ENCODE measurements at regions not wholly inside any gene's neighbourhood (a gene's known extent, or its start where the extent isn't known, plus 50 kb on each side); places are given as distances from the start of the nearest gene placed in this dataset.

DNA sequence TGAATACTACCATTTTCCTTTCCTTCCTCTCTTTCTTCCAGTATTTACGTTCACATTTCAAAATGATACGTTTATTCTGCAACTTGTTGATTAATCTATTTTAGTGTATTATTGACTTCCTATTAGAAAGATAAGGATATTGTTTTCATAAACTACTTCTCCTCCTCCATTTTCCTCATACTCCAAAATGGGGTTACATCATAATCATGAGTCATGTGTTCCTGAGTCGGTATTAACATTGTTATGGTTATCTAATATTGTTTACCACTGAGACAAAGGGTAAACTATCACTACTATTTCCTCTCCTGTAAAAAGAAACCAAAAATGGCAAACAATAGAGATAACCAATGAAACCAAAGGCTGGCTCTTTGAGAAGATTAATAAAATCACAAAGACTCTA, 126.5 kb upstream of the CDYL start:
- Mint-ChIP-seq H3K4me3 (no peak overlapping the region), H3K4me1 (peaks cover 0 to 6% (median 6%) of the 10 kb centered on the region in 4 donors), H3K27me3 (peaks cover 38% of the 10 kb centered on the region), H3K9me3 (peaks cover 0 to 6% (median 0%) of the 10 kb centered on the region in 7 donors), H3K36me3 (no peaks in the 10 kb centered on the region), H3K27ac (no peak overlapping the region)
- Histone ChIP-seq H3K4me3 (ENCODE audit: low read depth, low read length) (no peak overlapping the region), H3K4me1 (ENCODE audit: control insufficient read depth, insufficient read depth, low read length, poor library complexity, severe bottlenecking) (peaks cover 4% of the 10 kb centered on the region), H3K36me3 (ENCODE audit: control insufficient read depth, insufficient read depth, low read length) (no peaks in the 10 kb centered on the region), H3K27me3 (ENCODE audit: control insufficient read depth, insufficient read depth, low read length) (peaks cover 11% of the 10 kb centered on the region), H3K9me3 (ENCODE audit: control insufficient read depth in 2 of 2, low read length in 2 of 2) (no peaks in the 10 kb centered on the region), H3K27ac (ENCODE audit: insufficient read depth, low read length, poor library complexity, severe bottlenecking) (no peak overlapping the region)
- ATAC-seq (ENCODE audit: low read depth in 2 of 2) (no peak), DNase-seq (no peak)

DNA sequence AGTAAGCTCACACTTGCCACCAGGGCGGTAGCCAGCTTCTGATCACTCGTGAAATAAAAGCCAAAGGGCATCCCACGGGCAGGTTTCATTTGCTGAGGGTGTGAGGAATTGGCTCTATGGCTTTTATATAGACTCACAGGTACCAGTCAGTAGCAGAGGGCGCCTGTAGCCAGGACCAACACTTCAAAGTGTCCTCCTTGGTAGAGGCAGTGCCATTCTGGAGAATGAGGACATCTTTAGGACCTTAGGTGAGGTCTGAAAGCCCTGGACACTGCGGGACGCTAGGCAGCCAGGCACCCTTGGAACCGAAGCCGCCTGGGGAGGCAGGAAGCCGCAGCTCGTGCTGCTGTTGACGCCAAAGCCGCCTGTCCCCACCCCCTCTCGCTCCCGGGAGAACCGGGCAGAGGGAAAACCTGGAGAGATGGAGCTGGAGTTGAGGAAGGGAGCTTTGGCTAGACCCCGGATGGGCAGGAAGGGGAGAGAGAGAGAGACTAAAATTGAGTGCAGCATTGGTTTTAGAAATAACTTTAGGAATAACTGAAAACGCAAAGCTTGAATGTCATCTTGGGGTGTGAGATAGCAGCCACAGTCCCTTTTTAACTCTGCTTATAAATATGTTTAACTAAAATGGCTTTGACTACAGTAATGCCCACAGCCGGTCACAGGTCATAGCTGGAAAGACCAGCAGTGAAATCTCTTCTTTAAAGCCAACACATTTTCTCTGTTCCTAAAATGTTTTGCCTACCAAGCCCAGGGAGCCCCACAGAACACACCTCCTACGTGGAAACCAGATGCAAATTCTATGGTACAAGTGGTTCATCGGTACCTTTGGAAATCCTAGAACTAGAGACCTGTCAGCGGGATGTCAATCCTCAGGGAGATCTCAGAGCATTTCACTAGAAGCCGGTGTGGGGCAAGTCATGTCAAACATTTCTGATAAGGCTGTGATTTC, 128.5 kb upstream of the CDYL start:
- Mint-ChIP-seq H3K27me3 (peaks cover 34% of the 10 kb centered on the region), H3K4me1 (peaks cover 0 to 6% (median 6%) of the 10 kb centered on the region in 4 donors), H3K36me3 (no peaks in the 10 kb centered on the region), H3K27ac (no peak overlapping the region), H3K4me3 (peak overlapping the region in 2 of 4 donors; percentile 48 to 66), H3K9me3 (peaks cover 0 to 5% (median 0%) of the 10 kb centered on the region in 7 donors)
- H3K36me3 ChIP-seq (ENCODE audit: control insufficient read depth, insufficient read depth, low read length): no peaks in the 10 kb centered on the region
- H3K9me3 ChIP-seq (ENCODE audit: control insufficient read depth in 2 of 2, low read length in 2 of 2): no peaks in the 10 kb centered on the region
- peak in 1 of 3 donors; percentile 20 for DNase-seq
- H3K4me1 ChIP-seq (ENCODE audit: control insufficient read depth, insufficient read depth, low read length, poor library complexity, severe bottlenecking): peaks cover 4% of the 10 kb centered on the region
- no peak overlapping the region for H3K4me3 ChIP-seq (ENCODE audit: low read depth, low read length)
- H3K27ac ChIP-seq (ENCODE audit: insufficient read depth, low read length, poor library complexity, severe bottlenecking): no peak overlapping the region
- ATAC-seq (ENCODE audit: low read depth in 2 of 2): no peak
- peaks cover 15% of the 10 kb centered on the region for H3K27me3 ChIP-seq (ENCODE audit: control insufficient read depth, insufficient read depth, low read length)

DNA sequence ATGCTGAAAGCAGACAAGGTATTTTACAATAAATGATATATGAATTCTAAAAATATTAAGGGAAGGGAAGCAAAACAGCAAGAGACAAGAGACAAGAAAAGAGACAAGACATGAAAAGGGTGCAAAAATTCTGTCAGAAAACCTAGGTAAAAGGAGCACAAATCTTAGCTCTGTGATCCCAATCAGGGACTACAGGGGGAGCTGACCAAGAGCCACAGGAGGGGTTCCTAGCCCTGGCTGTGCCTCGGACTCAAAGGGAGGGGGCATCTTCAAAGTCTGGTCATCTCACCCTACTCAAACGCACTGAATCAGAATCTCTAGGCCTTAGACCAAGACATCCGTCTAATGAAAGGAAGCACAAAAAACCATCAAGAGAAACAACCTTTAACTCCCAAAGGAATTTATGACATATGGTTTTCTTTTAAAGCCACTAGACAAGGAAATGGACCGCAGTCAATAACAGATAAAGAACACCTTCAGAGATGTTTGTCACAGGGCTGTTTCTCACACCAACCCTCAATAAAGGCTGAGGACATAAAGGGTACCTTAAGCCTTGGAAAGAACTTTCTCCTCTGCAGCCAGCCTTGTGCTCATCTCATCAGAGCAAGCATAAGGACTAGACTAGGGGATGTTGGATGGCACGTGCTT, 130.4 kb upstream of the CDYL start:
- Mint-ChIP-seq H3K9me3 (no peaks in the 10 kb centered on the region), H3K27ac (no peak overlapping the region), H3K27me3 (peaks cover 40% of the 10 kb centered on the region), H3K36me3 (no peaks in the 10 kb centered on the region), H3K4me1 (peaks cover 0 to 6% (median 6%) of the 10 kb centered on the region in 4 donors), H3K4me3 (no peak overlapping the region)
- Histone ChIP-seq H3K9me3 (ENCODE audit: control insufficient read depth in 2 of 2, low read length in 2 of 2) (no peaks in the 10 kb centered on the region), H3K27ac (ENCODE audit: insufficient read depth, low read length, poor library complexity, severe bottlenecking) (no peak overlapping the region), H3K4me3 (ENCODE audit: low read depth, low read length) (no peak overlapping the region), H3K4me1 (ENCODE audit: control insufficient read depth, insufficient read depth, low read length, poor library complexity, severe bottlenecking) (peaks cover 4% of the 10 kb centered on the region), H3K36me3 (ENCODE audit: control insufficient read depth, insufficient read depth, low read length) (no peaks in the 10 kb centered on the region), H3K27me3 (ENCODE audit: control insufficient read depth, insufficient read depth, low read length) (peaks cover 15% of the 10 kb centered on the region)
- ATAC-seq (ENCODE audit: low read depth in 2 of 2) (no peak), DNase-seq (no peak)

DNA sequence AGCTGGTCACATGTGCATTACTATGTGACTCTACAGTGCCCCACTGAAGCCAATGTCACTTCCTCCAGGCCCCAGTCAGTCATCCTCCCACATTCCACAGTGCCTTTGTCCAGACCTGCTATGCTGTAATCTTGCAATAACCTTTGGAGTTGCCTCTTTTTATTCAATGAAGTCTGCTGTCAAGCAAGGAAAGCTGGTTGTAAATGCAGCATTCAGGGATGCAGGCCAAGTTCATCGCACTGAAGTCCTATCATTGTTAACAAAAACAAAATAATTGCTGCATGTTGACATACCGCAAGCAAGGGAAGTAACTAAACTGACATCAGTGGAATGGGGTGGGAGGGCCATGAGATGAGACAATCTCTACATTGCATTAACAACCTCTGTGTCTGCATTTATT, 131.2 kb upstream of the CDYL start:
- no peaks in the 10 kb centered on the region for H3K36me3 Mint-ChIP-seq
- no peak overlapping the region for H3K27ac Mint-ChIP-seq
- peaks cover 0 to 6% (median 6%) of the 10 kb centered on the region in 4 donors for H3K4me1 Mint-ChIP-seq
- Histone ChIP-seq H3K9me3 (ENCODE audit: control insufficient read depth in 2 of 2, low read length in 2 of 2) (no peaks in the 10 kb centered on the region), H3K27me3 (ENCODE audit: control insufficient read depth, insufficient read depth, low read length) (peaks cover 13% of the 10 kb centered on the region), H3K36me3 (ENCODE audit: control insufficient read depth, insufficient read depth, low read length) (no peaks in the 10 kb centered on the region), H3K4me1 (ENCODE audit: control insufficient read depth, insufficient read depth, low read length, poor library complexity, severe bottlenecking) (peaks cover 4% of the 10 kb centered on the region), H3K4me3 (ENCODE audit: low read depth, low read length) (no peak overlapping the region), H3K27ac (ENCODE audit: insufficient read depth, low read length, poor library complexity, severe bottlenecking) (no peak overlapping the region)
- H3K27me3 Mint-ChIP-seq: peaks cover 39% of the 10 kb centered on the region
- no peak for DNase-seq
- no peak for ATAC-seq (ENCODE audit: low read depth in 2 of 2)
- no peak overlapping the region for H3K4me3 Mint-ChIP-seq
- no peaks in the 10 kb centered on the region for H3K9me3 Mint-ChIP-seq

DNA sequence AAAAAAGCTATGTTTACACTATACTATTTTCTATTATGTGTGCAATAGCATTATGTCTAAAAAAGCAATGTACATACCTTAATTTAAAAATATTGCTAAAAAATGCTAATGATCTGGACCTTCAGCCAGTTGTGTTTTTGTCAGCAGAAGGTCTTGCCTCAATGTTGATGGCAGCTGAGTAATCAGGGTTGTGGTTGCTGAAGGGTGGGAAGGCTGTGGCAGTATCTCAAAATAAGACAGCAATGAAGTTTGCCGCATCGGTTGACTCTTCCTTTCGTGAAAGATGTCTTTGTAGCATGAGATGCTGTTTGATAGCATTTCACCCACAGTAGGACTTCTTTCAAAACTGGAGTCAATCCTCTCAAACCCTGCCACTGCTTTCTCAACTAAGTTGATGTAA, 134.7 kb upstream of the CDYL start:
- DNase-seq: no peak
- Mint-ChIP-seq H3K4me3 (no peak overlapping the region), H3K4me1 (no peaks in the 10 kb centered on the region), H3K9me3 (peaks cover 0 to 6% (median 0%) of the 10 kb centered on the region in 7 donors), H3K27ac (no peak overlapping the region), H3K36me3 (no peaks in the 10 kb centered on the region), H3K27me3 (peaks cover 15% of the 10 kb centered on the region)
- H3K27ac ChIP-seq (ENCODE audit: insufficient read depth, low read length, poor library complexity, severe bottlenecking): no peak overlapping the region
- no peak for ATAC-seq (ENCODE audit: low read depth in 2 of 2)
- H3K27me3 ChIP-seq (ENCODE audit: control insufficient read depth, insufficient read depth, low read length): peaks cover 6% of the 10 kb centered on the region
- no peaks in the 10 kb centered on the region for H3K4me1 ChIP-seq (ENCODE audit: control insufficient read depth, insufficient read depth, low read length, poor library complexity, severe bottlenecking)
- H3K4me3 ChIP-seq (ENCODE audit: low read depth, low read length): no peak overlapping the region
- no peaks in the 10 kb centered on the region for H3K36me3 ChIP-seq (ENCODE audit: control insufficient read depth, insufficient read depth, low read length)
- H3K9me3 ChIP-seq (ENCODE audit: control insufficient read depth in 2 of 2, low read length in 2 of 2): no peaks in the 10 kb centered on the region

DNA sequence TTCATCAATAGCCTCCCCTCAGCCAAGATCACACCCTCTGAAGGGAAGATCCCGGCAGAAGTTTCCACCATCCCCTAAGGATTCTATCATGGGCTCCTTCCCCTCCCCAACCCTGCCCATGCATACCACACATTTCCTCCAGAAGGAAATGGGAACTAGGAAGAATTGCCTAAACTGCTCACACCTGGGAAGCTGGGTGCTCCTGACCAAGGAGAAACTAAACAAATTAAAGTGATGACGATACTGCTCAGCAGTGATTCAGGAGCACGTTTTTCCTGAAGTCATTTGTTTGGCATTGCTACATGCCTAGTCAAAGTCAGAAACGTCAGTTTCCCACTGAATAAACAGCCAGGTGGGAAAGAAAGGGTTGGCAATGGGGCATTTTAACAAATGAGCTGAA, 136.1 kb upstream of the CDYL start:
- H3K36me3 ChIP-seq (ENCODE audit: control insufficient read depth, insufficient read depth, low read length): no peaks in the 10 kb centered on the region
- peaks cover 6% of the 10 kb centered on the region for H3K27me3 ChIP-seq (ENCODE audit: control insufficient read depth, insufficient read depth, low read length)
- Mint-ChIP-seq H3K27ac (no peak overlapping the region), H3K4me3 (no peak overlapping the region), H3K27me3 (peaks cover 10% of the 10 kb centered on the region), H3K36me3 (no peaks in the 10 kb centered on the region), H3K9me3 (peaks cover 0 to 6% (median 0%) of the 10 kb centered on the region in 7 donors), H3K4me1 (no peaks in the 10 kb centered on the region)
- H3K4me1 ChIP-seq (ENCODE audit: control insufficient read depth, insufficient read depth, low read length, poor library complexity, severe bottlenecking): no peaks in the 10 kb centered on the region
- H3K9me3 ChIP-seq (ENCODE audit: control insufficient read depth in 2 of 2, low read length in 2 of 2): no peaks in the 10 kb centered on the region
- DNase-seq: no peak
- H3K4me3 ChIP-seq (ENCODE audit: low read depth, low read length): no peak overlapping the region
- no peak overlapping the region for H3K27ac ChIP-seq (ENCODE audit: insufficient read depth, low read length, poor library complexity, severe bottlenecking)
- no peak for ATAC-seq (ENCODE audit: low read depth in 2 of 2)

DNA sequence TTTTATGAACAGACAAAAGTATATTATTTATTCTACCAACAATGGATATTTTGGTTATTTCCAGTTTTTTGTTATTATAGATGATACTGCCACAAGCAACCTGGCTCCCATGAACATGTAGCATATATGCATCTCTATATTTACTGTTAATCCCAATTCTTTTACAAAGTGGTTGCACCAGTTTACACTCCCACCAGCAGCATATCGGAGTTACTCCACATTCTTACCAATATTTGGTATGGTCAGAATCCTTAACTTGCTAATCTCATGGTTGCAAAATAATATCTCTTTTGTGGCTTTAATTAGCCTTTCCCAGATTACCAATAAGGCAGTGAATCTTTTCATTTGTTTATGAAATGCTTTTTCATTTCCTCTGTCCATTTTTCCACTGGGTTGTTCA, 137.6 kb upstream of the CDYL start:
- no peak overlapping the region for H3K27ac ChIP-seq (ENCODE audit: insufficient read depth, low read length, poor library complexity, severe bottlenecking)
- Mint-ChIP-seq H3K4me3 (no peak overlapping the region), H3K27me3 (peaks cover 10% of the 10 kb centered on the region), H3K9me3 (peaks cover 0 to 6% (median 0%) of the 10 kb centered on the region in 7 donors), H3K36me3 (no peaks in the 10 kb centered on the region), H3K4me1 (no peaks in the 10 kb centered on the region), H3K27ac (no peak overlapping the region)
- H3K27me3 ChIP-seq (ENCODE audit: control insufficient read depth, insufficient read depth, low read length): peaks cover 2% of the 10 kb centered on the region
- no peaks in the 10 kb centered on the region for H3K36me3 ChIP-seq (ENCODE audit: control insufficient read depth, insufficient read depth, low read length)
- H3K4me1 ChIP-seq (ENCODE audit: control insufficient read depth, insufficient read depth, low read length, poor library complexity, severe bottlenecking): no peaks in the 10 kb centered on the region
- no peaks in the 10 kb centered on the region for H3K9me3 ChIP-seq (ENCODE audit: control insufficient read depth in 2 of 2, low read length in 2 of 2)
- no peak for DNase-seq
- no peak for ATAC-seq (ENCODE audit: low read depth in 2 of 2)
- no peak overlapping the region for H3K4me3 ChIP-seq (ENCODE audit: low read depth, low read length)
